ENCODE measurements at regions not wholly inside any gene's neighbourhood (a gene's known extent, or its start where the extent isn't known, plus 50 kb on each side); places are given as distances from the start of the nearest gene placed in this dataset.

GRCh38 chr1:104072915-104073371 is 323.2 kb downstream of the AMY1C start:
- no peak for TF ChIP-seq POLR2AphosphoS5 (IDR thresholded peaks at IDR 0.05)
- TF ChIP-seq POLR2A (IDR thresholded peaks at IDR 0.05) = no peak
- no peak for TF ChIP-seq CTCF (IDR thresholded peaks at IDR 0.05)
